GM23338 (cell line): ENCODE measurements at regions not wholly inside any gene's neighbourhood (a gene's known extent, or its start where the extent isn't known, plus 50 kb on each side); places are given as distances from the start of the nearest gene placed in this dataset.

Experiments
- ATAC-seq: fragments of 200-7000 bp; cut with Tn5 transposase; 3 replicates; pipeline ENCODE4 v1.9.1; 2020
- DNase-seq: peaks from one replicate; pipeline ENCODE4 v3.0.0-alpha.2; 2015; ENCODE audit warnings: low spot score
- H2AFZ ChIP-seq: fragments of 200-600 bp; sonication (generic); 2 replicates; pipeline ENCODE4 v1.8.0; 2016; ENCODE audit warnings: antibody characterized with exemption, mild to moderate bottlenecking, moderate library complexity
- H3F3A ChIP-seq: fragments of 200-600 bp; sonication (generic); replicated peaks from 2 replicates; pipeline ENCODE4 v1.8.0; 2017; ENCODE audit warnings: antibody characterized with exemption, mixed run types, low read depth
- H3K27ac ChIP-seq: fragments of 200-600 bp; sonication (generic); 2 replicates; pipeline ENCODE4 v1.6.1; 2016; ENCODE audit warnings: low read depth
- H3K27me3 ChIP-seq: fragments of 200-600 bp; sonication (generic); 2 replicates; pipeline ENCODE4 v1.8.0; 2016; ENCODE audit warnings: mild to moderate bottlenecking, mixed run types, moderate library complexity; ENCODE audit not compliant: insufficient read depth
- H3K36me3 ChIP-seq: fragments of 200-600 bp; sonication (generic); 2 replicates; pipeline ENCODE4 v1.8.0; 2016; ENCODE audit warnings: mild to moderate bottlenecking; ENCODE audit not compliant: insufficient read depth
- H3K4me1 ChIP-seq: fragments of 200-600 bp; sonication (generic); 2 replicates; pipeline ENCODE4 v1.8.0; 2016; ENCODE audit warnings: mild to moderate bottlenecking, moderate library complexity; ENCODE audit not compliant: insufficient read depth
- H3K4me2 ChIP-seq: fragments of 200-600 bp; sonication (generic); 2 replicates; pipeline ENCODE4 v1.7.1; 2017; ENCODE audit warnings: mixed run types
- H3K4me3 ChIP-seq: fragments of 200-600 bp; sonication (generic); 2 replicates; pipeline ENCODE4 v1.6.1; 2016; ENCODE audit warnings: mixed run types
- H3K79me2 ChIP-seq: fragments of 200-600 bp; sonication (generic); replicated peaks from 2 replicates; pipeline ENCODE4 v1.8.0; 2017; ENCODE audit warnings: mild to moderate bottlenecking; ENCODE audit not compliant: insufficient read depth
- H3K9me2 ChIP-seq: fragments of 200-600 bp; sonication (generic); 2 replicates; pipeline ENCODE4 v1.8.0; 2017; ENCODE audit not compliant: insufficient read depth
- H4K20me1 ChIP-seq: fragments of 200-600 bp; sonication (generic); replicated peaks from 2 replicates; pipeline ENCODE4 v1.8.0; 2017; ENCODE audit warnings: mild to moderate bottlenecking; ENCODE audit not compliant: insufficient read depth
- H3K27ac Mint-ChIP-seq: 2 replicates; pipeline ENCODE4 v1.8.0; 2020; ENCODE audit warnings: inconsistent platforms, mild to moderate bottlenecking, moderate library complexity, mixed read lengths
- H3K27me3 Mint-ChIP-seq: 3 replicates; pipeline ENCODE4 v1.8.0; 2022; ENCODE audit warnings: low read depth, mild to moderate bottlenecking, moderate library complexity, mixed read lengths, inconsistent platforms; ENCODE audit not compliant: insufficient read depth, poor library complexity
- H3K36me3 Mint-ChIP-seq: 3 replicates; pipeline ENCODE4 v1.8.0; 2021; ENCODE audit warnings: low read depth, mild to moderate bottlenecking, inconsistent platforms, moderate library complexity, mixed read lengths
- H3K4me1 Mint-ChIP-seq: 3 replicates; pipeline ENCODE4 v1.8.0; 2020; ENCODE audit warnings: mild to moderate bottlenecking, inconsistent platforms, mixed read lengths
- H3K4me3 Mint-ChIP-seq: 3 replicates; pipeline ENCODE4 v1.8.0; 2021; ENCODE audit warnings: moderate library complexity, mild to moderate bottlenecking, inconsistent platforms, mixed read lengths
- H3K9me3 Mint-ChIP-seq: 3 replicates; pipeline ENCODE4 v1.8.0; 2020; ENCODE audit warnings: moderate library complexity, mild to moderate bottlenecking, inconsistent platforms, mixed read lengths
- CREB1 ChIP-seq: fragments of 250-450 bp; sonication (Bioruptor Pico); IDR thresholded peaks from 2 replicates; pipeline ENCODE4 v1.5.0; 2020; ENCODE audit warnings: low read depth, mild to moderate bottlenecking, moderate library complexity
- CTCF ChIP-seq, 2 experiments: fragments of 200-600 bp in 1 of 2; sonication (generic) in 1 of 2; conservative IDR thresholded peaks; 2 replicates each; pipeline versions ENCODE4 v1.5.1 to v1.6.1; 2016 to 2017; ENCODE audit warnings: antibody characterized with exemption in 2 of 2, low read depth in 2 of 2, mild to moderate bottlenecking in 2 of 2, moderate library complexity in 1 of 2
- ETS1 ChIP-seq: IDR thresholded peaks from 2 replicates; pipeline ENCODE4 v1.6.1; 2016; ENCODE audit warnings: antibody characterized with exemption
- EZH2 ChIP-seq: fragments of 200-600 bp; sonication (generic); IDR thresholded peaks from one replicate; pipeline ENCODE4 v1.8.0; 2017; ENCODE audit warnings: antibody characterized with exemption, mild to moderate bottlenecking, low read depth; ENCODE audit not compliant: unreplicated experiment
- EZH2phosphoT487 ChIP-seq: fragments of 200-600 bp; sonication (generic); IDR thresholded peaks from one replicate; pipeline ENCODE4 v1.8.1; 2018; ENCODE audit warnings: antibody characterized with exemption; ENCODE audit not compliant: unreplicated experiment
- JUNB ChIP-seq: IDR thresholded peaks from one replicate; pipeline ENCODE4 v1.6.1; 2016; ENCODE audit warnings: antibody characterized with exemption; ENCODE audit not compliant: unreplicated experiment
- NANOG ChIP-seq: IDR thresholded peaks from 2 replicates; pipeline ENCODE4 v1.6.1; 2016; ENCODE audit warnings: antibody characterized with exemption, borderline replicate concordance
- POLR2AphosphoS5 ChIP-seq: IDR thresholded peaks from 2 replicates; pipeline ENCODE4 v1.6.1; 2016; ENCODE audit warnings: antibody characterized with exemption, low read depth
- REST ChIP-seq: IDR thresholded peaks from one replicate; pipeline ENCODE4 v1.6.1; 2018; ENCODE audit warnings: antibody characterized with exemption; ENCODE audit not compliant: unreplicated experiment
- STAT1 ChIP-seq: IDR thresholded peaks from one replicate; pipeline ENCODE4 v1.6.1; 2016; ENCODE audit warnings: antibody characterized with exemption; ENCODE audit not compliant: unreplicated experiment
- ZNF114 ChIP-seq: fragments of 250-450 bp; sonication (Bioruptor Pico); IDR thresholded peaks from 2 replicates; pipeline ENCODE4 v1.5.0; 2020; ENCODE audit warnings: mild to moderate bottlenecking, moderate library complexity
- ZNF331 ChIP-seq: fragments of 250-450 bp; sonication (Bioruptor Pico); IDR thresholded peaks from 2 replicates; pipeline ENCODE4 v1.5.0; 2020; ENCODE audit warnings: low read depth, mild to moderate bottlenecking, moderate library complexity

- TF ChIP-seq CTCF (conservative IDR thresholded peaks at IDR 0.05; ENCODE audit: low read depth in 2 of 2) (no peak), CREB1 (CRISPR knock-in tag) (no peak)
Measured at GRCh38 chr21:19553919-19554615, 1150.5 kb upstream of the TMPRSS15 start (continued).

- Histone ChIP-seq H3K4me1 (peaks cover 34% of the 10 kb centered on the region), H3K9me2 (no peaks in the 10 kb centered on the region), H3K79me2 (no peaks in the 10 kb centered on the region), H3K4me2 (no peak overlapping the region), H2AFZ (peak overlapping the region; percentile 57; the same call in 1 of the 2 replicates), H3K4me3 (no peak overlapping the region), H3K27ac (no peak overlapping the region), H3K36me3 (no peaks in the 10 kb centered on the region), H3F3A (no peaks in the 10 kb centered on the region; the same call in 1 of the 2 replicates), H3K27me3 (no peaks in the 10 kb centered on the region), H4K20me1 (no peaks in the 10 kb centered on the region)
- DNase-seq = no peak
- H3K27ac Mint-ChIP-seq = peak overlapping the region; percentile 46
- no peak for ATAC-seq
- H3K9me3 Mint-ChIP-seq = peaks cover under 1% of the 10 kb centered on the region
- peaks cover 7% of the 10 kb centered on the region for H3K36me3 Mint-ChIP-seq
- no peaks in the 10 kb centered on the region for H3K27me3 Mint-ChIP-seq
- peaks cover 40% of the 10 kb centered on the region for H3K4me1 Mint-ChIP-seq
- no peak overlapping the region for H3K4me3 Mint-ChIP-seq
- no peak for TF ChIP-seq STAT1
- no peak for TF ChIP-seq CTCF (conservative IDR thresholded peaks at IDR 0.05; ENCODE audit: low read depth in 2 of 2)
- no peak for TF ChIP-seq EZH2
- TF ChIP-seq ETS1 = no peak
- TF ChIP-seq REST = no peak
- TF ChIP-seq NANOG = no peak
- TF ChIP-seq ZNF114 = no peak
- TF ChIP-seq POLR2AphosphoS5 = no peak
- TF ChIP-seq JUNB = no peak
- TF ChIP-seq CREB1 (CRISPR knock-in tag) = no peak
- no peak for TF ChIP-seq EZH2phosphoT487
- no peak for TF ChIP-seq ZNF331 (CRISPR knock-in tag)
Measured at GRCh38 chr21:19557046-19557445, 1153.5 kb upstream of the TMPRSS15 start.
